ENCODE measurements at regions not wholly inside any gene's neighbourhood (a gene's known extent, or its start where the extent isn't known, plus 50 kb on each side); places are given as distances from the start of the nearest gene placed in this dataset.

DNA sequence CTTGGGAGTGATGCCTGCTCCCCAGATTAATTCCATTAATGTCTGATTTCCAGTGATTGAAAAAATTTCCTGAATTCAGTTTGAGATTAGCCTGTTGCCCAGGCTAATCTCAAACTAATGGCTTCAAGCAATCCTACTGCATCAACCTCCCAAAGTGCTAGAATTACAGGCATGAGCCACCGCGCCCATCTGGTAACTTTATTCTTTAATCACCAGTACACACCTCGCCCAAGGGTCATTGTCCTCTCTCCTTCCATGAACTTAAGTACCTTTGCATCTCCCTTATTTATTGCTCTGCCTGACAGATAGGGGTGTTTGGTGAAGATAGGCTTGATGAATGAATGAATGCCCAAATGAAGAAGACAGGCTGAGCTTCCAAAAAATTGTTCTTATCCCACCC is 366.5 kb downstream of the SIPA1L2 start:
- no peak overlapping the region for H3K9ac ChIP-seq (ENCODE audit: low read length)
- no peak overlapping the region for H3K4me3 ChIP-seq (ENCODE audit: insufficient read depth in 1 of 2, low read depth in 1 of 2, low read length in 2 of 2)
- no peak overlapping the region for H3K14ac ChIP-seq (ENCODE audit: low read length in 2 of 2)
- WGBS = no CpG with 5 or more reads among the region's 3 CpGs
- H3K36me3 ChIP-seq (ENCODE audit: control insufficient read depth in 1 of 2, insufficient read depth in 2 of 2, low read depth in 1 of 2, low read length in 2 of 2) = no peaks in the 10 kb centered on the region
- H2AFZ ChIP-seq (ENCODE audit: low read depth, low read length) = no peak overlapping the region
- H3K27ac ChIP-seq (ENCODE audit: low read length, poor library complexity, severe bottlenecking) = no peak overlapping the region
- no peaks in the 10 kb centered on the region for H3K4me1 ChIP-seq (ENCODE audit: control insufficient read depth, insufficient read depth, low read depth, low read length)
- no peak overlapping the region for H3K23ac ChIP-seq (ENCODE audit: low read length in 2 of 2)
- no peaks in the 10 kb centered on the region for H3K79me1 ChIP-seq (replicated peaks; ENCODE audit: low read length, poor library complexity, severe bottlenecking)
- H3K27me3 ChIP-seq (ENCODE audit: control insufficient read depth in 1 of 2, insufficient read depth in 1 of 2, low read length in 2 of 2) = peaks cover 0 to 5% of the 10 kb centered on the region in 2 experiments
- no peak overlapping the region for H2BK12ac ChIP-seq (ENCODE audit: low read length in 2 of 2)
- DNase-seq = no peak
- no peak overlapping the region for H4K91ac ChIP-seq (ENCODE audit: low read length)
- H2BK5ac ChIP-seq (ENCODE audit: low read depth, low read length, poor library complexity, severe bottlenecking) = no peak overlapping the region
- no peak overlapping the region for H2AK5ac ChIP-seq (ENCODE audit: low read length, severe bottlenecking)
- H2BK15ac ChIP-seq (ENCODE audit: low read depth, poor library complexity, severe bottlenecking) = no peak overlapping the region
- H2BK120ac ChIP-seq (ENCODE audit: low read depth, low read length) = no peak overlapping the region
- H3K9me3 ChIP-seq (ENCODE audit: control insufficient read depth, low read length) = no peaks in the 10 kb centered on the region
- H3K4me2 ChIP-seq (ENCODE audit: low read length, poor library complexity, severe bottlenecking) = no peak overlapping the region
- H3K4ac ChIP-seq (ENCODE audit: low read depth in 1 of 2, low read length in 2 of 2) = no peak overlapping the region
- H4K8ac ChIP-seq (ENCODE audit: low read length) = no peak overlapping the region
- H3K18ac ChIP-seq (ENCODE audit: low read depth in 1 of 2, low read length in 2 of 2) = no peak overlapping the region

DNA sequence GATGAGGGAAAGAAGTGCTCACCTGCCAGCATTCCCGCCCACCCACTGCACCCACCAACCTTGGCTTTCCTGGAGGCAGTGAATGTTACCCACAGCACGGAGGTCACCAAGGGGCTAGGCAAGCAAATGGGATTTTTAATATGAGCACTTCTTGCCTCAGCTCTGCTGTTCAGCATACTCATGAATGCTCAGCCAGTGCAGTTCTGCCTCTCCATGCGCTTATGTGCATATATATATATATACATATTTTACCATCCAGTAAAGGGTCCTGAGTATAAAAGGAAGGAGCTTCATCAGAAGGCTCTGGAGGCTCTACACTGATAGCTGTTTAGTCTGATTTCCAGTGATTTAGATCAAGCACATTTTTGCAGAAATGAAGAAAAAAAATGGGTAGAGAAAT is 366.9 kb downstream of the SIPA1L2 start:
- Histone ChIP-seq H3K14ac (ENCODE audit: low read length in 2 of 2) (no peak overlapping the region), H2BK120ac (ENCODE audit: low read depth, low read length) (no peak overlapping the region), H2AK5ac (ENCODE audit: low read length, severe bottlenecking) (no peak overlapping the region), H3K23ac (ENCODE audit: low read length in 2 of 2) (no peak overlapping the region), H4K91ac (ENCODE audit: low read length) (no peak overlapping the region), H3K4me2 (ENCODE audit: low read length, poor library complexity, severe bottlenecking) (no peak overlapping the region), H2BK5ac (ENCODE audit: low read depth, low read length, poor library complexity, severe bottlenecking) (no peak overlapping the region), H4K8ac (ENCODE audit: low read length) (no peak overlapping the region), H2BK12ac (ENCODE audit: low read length in 2 of 2) (no peak overlapping the region), H3K18ac (ENCODE audit: low read depth in 1 of 2, low read length in 2 of 2) (no peak overlapping the region), H3K9ac (ENCODE audit: low read length) (no peak overlapping the region), H3K4me3 (ENCODE audit: insufficient read depth in 1 of 2, low read depth in 1 of 2, low read length in 2 of 2) (no peak overlapping the region), H3K27ac (ENCODE audit: low read length, poor library complexity, severe bottlenecking) (no peak overlapping the region), H2BK15ac (ENCODE audit: low read depth, poor library complexity, severe bottlenecking) (no peak overlapping the region), H3K4ac (ENCODE audit: low read depth in 1 of 2, low read length in 2 of 2) (no peak overlapping the region), H3K27me3 (ENCODE audit: control insufficient read depth in 1 of 2, insufficient read depth in 1 of 2, low read length in 2 of 2) (peaks cover 0 to 5% of the 10 kb centered on the region in 2 experiments), H3K36me3 (ENCODE audit: control insufficient read depth in 1 of 2, insufficient read depth in 2 of 2, low read depth in 1 of 2, low read length in 2 of 2) (no peaks in the 10 kb centered on the region), H2AFZ (ENCODE audit: low read depth, low read length) (no peak overlapping the region), H3K9me3 (ENCODE audit: control insufficient read depth, low read length) (no peaks in the 10 kb centered on the region), H3K79me1 (replicated peaks; ENCODE audit: low read length, poor library complexity, severe bottlenecking) (no peaks in the 10 kb centered on the region), H3K4me1 (ENCODE audit: control insufficient read depth, insufficient read depth, low read depth, low read length) (no peaks in the 10 kb centered on the region)
- no peak for DNase-seq
- 83% methylated on average over 2 of the region's 3 CpGs for WGBS

DNA sequence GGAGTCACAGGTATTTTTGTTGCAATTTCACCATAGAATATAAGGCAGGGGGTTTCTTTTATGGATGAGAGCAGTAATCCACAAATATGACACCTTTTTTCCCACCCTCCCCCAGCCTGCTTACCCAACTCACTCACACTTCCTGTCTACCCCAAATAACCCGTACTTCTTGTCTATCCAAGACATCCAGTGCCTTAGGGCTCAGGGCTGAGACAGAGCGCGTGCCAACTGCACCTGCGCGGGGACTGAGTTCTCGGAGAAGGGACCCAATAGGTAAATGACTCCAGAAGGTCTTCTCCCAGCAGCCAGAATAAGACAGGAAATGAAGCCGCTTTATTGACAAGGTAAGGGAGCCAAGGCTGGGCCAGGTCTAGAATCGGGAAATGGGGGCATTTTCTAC is 369.1 kb downstream of the SIPA1L2 start:
- no peak overlapping the region for H3K14ac ChIP-seq (ENCODE audit: low read length in 2 of 2)
- H3K36me3 ChIP-seq (ENCODE audit: control insufficient read depth in 1 of 2, insufficient read depth in 2 of 2, low read depth in 1 of 2, low read length in 2 of 2) = no peaks in the 10 kb centered on the region
- no peak overlapping the region for H4K8ac ChIP-seq (ENCODE audit: low read length)
- H3K79me1 ChIP-seq (replicated peaks; ENCODE audit: low read length, poor library complexity, severe bottlenecking) = no peaks in the 10 kb centered on the region
- no peak overlapping the region for H3K4me2 ChIP-seq (ENCODE audit: low read length, poor library complexity, severe bottlenecking)
- H3K4me3 ChIP-seq (ENCODE audit: insufficient read depth in 1 of 2, low read depth in 1 of 2, low read length in 2 of 2) = no peak overlapping the region
- 90% methylated on average over 8 of the region's 8 CpGs for WGBS
- no peak overlapping the region for H2BK120ac ChIP-seq (ENCODE audit: low read depth, low read length)
- no peaks in the 10 kb centered on the region for H3K27me3 ChIP-seq (ENCODE audit: control insufficient read depth in 1 of 2, insufficient read depth in 1 of 2, low read length in 2 of 2)
- H3K9ac ChIP-seq (ENCODE audit: low read length) = no peak overlapping the region
- H2AFZ ChIP-seq (ENCODE audit: low read depth, low read length) = no peak overlapping the region
- no peak overlapping the region for H4K91ac ChIP-seq (ENCODE audit: low read length)
- H3K9me3 ChIP-seq (ENCODE audit: control insufficient read depth, low read length) = no peaks in the 10 kb centered on the region
- H3K18ac ChIP-seq (ENCODE audit: low read depth in 1 of 2, low read length in 2 of 2) = no peak overlapping the region
- H2AK5ac ChIP-seq (ENCODE audit: low read length, severe bottlenecking) = no peak overlapping the region
- no peak overlapping the region for H3K4ac ChIP-seq (ENCODE audit: low read depth in 1 of 2, low read length in 2 of 2)
- DNase-seq = no peak
- H3K27ac ChIP-seq (ENCODE audit: low read length, poor library complexity, severe bottlenecking) = no peak overlapping the region
- H3K23ac ChIP-seq (ENCODE audit: low read length in 2 of 2) = no peak overlapping the region
- H2BK15ac ChIP-seq (ENCODE audit: low read depth, poor library complexity, severe bottlenecking) = no peak overlapping the region
- no peak overlapping the region for H2BK12ac ChIP-seq (ENCODE audit: low read length in 2 of 2)
- no peak overlapping the region for H2BK5ac ChIP-seq (ENCODE audit: low read depth, low read length, poor library complexity, severe bottlenecking)
- H3K4me1 ChIP-seq (ENCODE audit: control insufficient read depth, insufficient read depth, low read depth, low read length) = no peaks in the 10 kb centered on the region

DNA sequence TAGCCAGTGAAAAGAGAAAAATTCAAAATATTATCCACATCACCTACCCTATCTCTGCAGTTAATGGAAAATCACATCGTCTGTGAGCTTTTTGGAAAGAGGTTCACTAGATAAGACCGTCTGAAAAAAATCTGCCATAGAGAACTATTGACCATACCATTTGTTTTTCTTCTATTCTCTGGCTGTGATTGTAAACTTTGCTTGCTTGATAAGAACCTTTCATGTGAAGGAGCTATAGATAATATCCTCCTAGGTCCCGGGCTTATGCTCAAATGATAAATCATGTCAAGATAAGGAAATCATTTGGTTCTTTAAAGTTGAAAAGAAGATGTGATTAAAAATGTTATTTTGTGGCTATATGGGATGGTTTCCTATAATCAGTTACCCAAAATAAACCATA is 369.9 kb downstream of the SIPA1L2 start:
- Histone ChIP-seq H2AK5ac (ENCODE audit: low read length, severe bottlenecking) (no peak overlapping the region), H4K8ac (ENCODE audit: low read length) (no peak overlapping the region), H3K4ac (ENCODE audit: low read depth in 1 of 2, low read length in 2 of 2) (no peak overlapping the region), H3K36me3 (ENCODE audit: control insufficient read depth in 1 of 2, insufficient read depth in 2 of 2, low read depth in 1 of 2, low read length in 2 of 2) (no peaks in the 10 kb centered on the region), H2BK5ac (ENCODE audit: low read depth, low read length, poor library complexity, severe bottlenecking) (no peak overlapping the region), H3K79me1 (replicated peaks; ENCODE audit: low read length, poor library complexity, severe bottlenecking) (no peaks in the 10 kb centered on the region), H3K9me3 (ENCODE audit: control insufficient read depth, low read length) (no peaks in the 10 kb centered on the region), H2BK12ac (ENCODE audit: low read length in 2 of 2) (no peak overlapping the region), H2BK15ac (ENCODE audit: low read depth, poor library complexity, severe bottlenecking) (no peak overlapping the region), H3K18ac (ENCODE audit: low read depth in 1 of 2, low read length in 2 of 2) (no peak overlapping the region), H3K27ac (ENCODE audit: low read length, poor library complexity, severe bottlenecking) (no peak overlapping the region), H2BK120ac (ENCODE audit: low read depth, low read length) (no peak overlapping the region), H3K4me2 (ENCODE audit: low read length, poor library complexity, severe bottlenecking) (no peak overlapping the region), H3K4me3 (ENCODE audit: insufficient read depth in 1 of 2, low read depth in 1 of 2, low read length in 2 of 2) (no peak overlapping the region), H3K4me1 (ENCODE audit: control insufficient read depth, insufficient read depth, low read depth, low read length) (no peaks in the 10 kb centered on the region), H2AFZ (ENCODE audit: low read depth, low read length) (no peak overlapping the region), H4K91ac (ENCODE audit: low read length) (no peak overlapping the region), H3K27me3 (ENCODE audit: control insufficient read depth in 1 of 2, insufficient read depth in 1 of 2, low read length in 2 of 2) (no peaks in the 10 kb centered on the region), H3K23ac (ENCODE audit: low read length in 2 of 2) (no peak overlapping the region), H3K14ac (ENCODE audit: low read length in 2 of 2) (no peak overlapping the region), H3K9ac (ENCODE audit: low read length) (no peak overlapping the region)
- WGBS = 47% methylated on average over 2 of the region's 3 CpGs
- DNase-seq = no peak

Measured in mesenchymal stem cell (in vitro differentiated cells and primary cell).